B cell (primary cell): ENCODE measurements at regions not wholly inside any gene's neighbourhood (a gene's known extent, or its start where the extent isn't known, plus 50 kb on each side); places are given as distances from the start of the nearest gene placed in this dataset.

Experiments
- ATAC-seq: fragments of 200-7000 bp; cut with Tn5 transposase; one replicate; pipeline ENCODE4 v1.10.0; 2021; ENCODE audit warnings: low read depth, mild to moderate bottlenecking, moderate number of reproducible peaks, moderate library complexity
- CTCF ChIA-PET: fragments of 350-600 bp; sonication (Branson Sonifier 250); formaldehyde crosslinking; loops from one replicate; lab custom pipeline; 2021; ENCODE audit warnings: antibody characterized with exemption, inconsistent platforms; lab: Charles Lee
- POLR2A ChIA-PET: fragments of 350-600 bp; sonication (Branson Sonifier 250); formaldehyde crosslinking; loops from one replicate; lab custom pipeline; 2021; ENCODE audit warnings: antibody characterized with exemption; lab: Charles Lee
- DNase-seq: peaks from one replicate; pipeline ENCODE4 v3.0.0; 2013
- H2AFZ ChIP-seq: 2 replicates; pipeline ENCODE4 v1.6.1; 2012; ENCODE audit warnings: mild to moderate bottlenecking, low read depth, low read length; ENCODE audit not compliant: insufficient read depth, poor library complexity, severe bottlenecking
- H3K27ac ChIP-seq, 2 donors: 1 replicate in 1 of 2; 2 replicates in 1 of 2; pipeline ENCODE4 v1.5.1; 2012 to 2013; ENCODE audit warnings: low read length in 2 of 2, mild to moderate bottlenecking in 2 of 2, moderate library complexity in 1 of 2
- H3K27me3 ChIP-seq, 4 experiments: fragments of 200-600 bp in 1 of 4; sonication (generic) in 1 of 4; replicated peaks in 1 of 4; 1 replicate in 2 of 4; 2 replicates in 2 of 4; pipeline versions ENCODE4 v1.6.1 to v1.7.0; 2013 to 2016; ENCODE audit warnings: low read length in 3 of 4, mild to moderate bottlenecking in 2 of 4, mixed read lengths in 1 of 4, moderate library complexity in 1 of 4; ENCODE audit not compliant: insufficient read depth in 4 of 4, control insufficient read depth in 3 of 4; ENCODE audit errors: control extremely low read depth in 1 of 4
- H3K36me3 ChIP-seq, 2 experiments: replicated peaks in 1 of 2; 1 replicate in 1 of 2; 2 replicates in 1 of 2; pipeline versions ENCODE4 v1.6.1 to v1.7.1; 2013; ENCODE audit warnings: low read length in 1 of 2; ENCODE audit not compliant: insufficient read depth in 2 of 2, control insufficient read depth in 1 of 2; ENCODE audit errors: control extremely low read depth in 1 of 2, extremely low read depth in 1 of 2
- H3K4me1 ChIP-seq, 2 donors: fragments of 200-600 bp in 1 of 2; sonication (generic) in 1 of 2; 1 replicate in 1 of 2; 2 replicates in 1 of 2; pipeline versions ENCODE4 v1.5.1 to v1.6.1; 2013 to 2017; ENCODE audit warnings: low read length in 2 of 2; ENCODE audit not compliant: control insufficient read depth in 2 of 2, insufficient read depth in 2 of 2
- H3K4me2 ChIP-seq: replicated peaks from 2 replicates; pipeline ENCODE3; 2012; ENCODE audit warnings: mild to moderate bottlenecking, low read depth, low read length; ENCODE audit not compliant: poor library complexity, severe bottlenecking
- H3K4me3 ChIP-seq, 5 experiments: fragments of 200-600 bp in 1 of 5; sonication (generic) in 1 of 5; 1 replicate in 3 of 5; 2 replicates in 2 of 5; pipeline versions ENCODE4 v1.5.1 to v1.7.0; 2011 to 2016; ENCODE audit warnings: low read length in 4 of 5, mild to moderate bottlenecking in 4 of 5, low read depth in 2 of 5, control low read depth in 1 of 5, moderate library complexity in 1 of 5; ENCODE audit not compliant: insufficient read depth in 1 of 5; ENCODE audit errors: control extremely low read depth in 1 of 5, extremely low read depth in 1 of 5
- H3K79me2 ChIP-seq: fragments of 200-600 bp; sonication (generic); one replicate; pipeline ENCODE4 v1.6.0; 2016; ENCODE audit warnings: low read length; ENCODE audit not compliant: control insufficient read depth, insufficient read depth
- H3K9ac ChIP-seq: fragments of 200-600 bp; sonication (generic); 2 replicates; pipeline ENCODE4 v1.6.1; 2017; ENCODE audit warnings: mild to moderate bottlenecking, low read length, moderate library complexity
- H3K9me3 ChIP-seq, 3 donors: one replicate each; pipeline versions ENCODE4 v1.6.1 to v1.7.1; 2013; ENCODE audit warnings: low read length in 2 of 3; ENCODE audit not compliant: control insufficient read depth in 2 of 3, insufficient read depth in 1 of 3; ENCODE audit errors: control extremely low read depth in 1 of 3
- H4K20me1 ChIP-seq: 2 replicates; pipeline ENCODE4 v1.6.0; 2012; ENCODE audit warnings: mild to moderate bottlenecking, low read length; ENCODE audit not compliant: insufficient read depth, control insufficient read depth, poor library complexity, severe bottlenecking
- H3K27ac Mint-ChIP-seq: one replicate; pipeline ENCODE4 v1.8.0; 2021; ENCODE audit warnings: mixed read lengths
- H3K27me3 Mint-ChIP-seq: one replicate; pipeline ENCODE4 v1.8.0; 2021; ENCODE audit warnings: mixed read lengths
- H3K4me1 Mint-ChIP-seq: one replicate; pipeline ENCODE4 v1.8.0; 2021; ENCODE audit warnings: mixed read lengths
- H3K4me3 Mint-ChIP-seq: one replicate; pipeline ENCODE4 v1.8.0; 2021; ENCODE audit warnings: mixed read lengths
- H3K9me3 Mint-ChIP-seq: one replicate; pipeline ENCODE4 v1.8.0; 2022; ENCODE audit warnings: mixed read lengths; ENCODE audit not compliant: insufficient read depth
- CTCF ChIP-seq: fragments of 200-600 bp; IDR thresholded peaks from one replicate; pipeline ENCODE4 v1.8.0; 2022; ENCODE audit warnings: antibody characterized with exemption, mild to moderate bottlenecking
- EZH2 ChIP-seq: IDR thresholded peaks from 2 replicates; pipeline ENCODE4 v1.6.1; 2012; ENCODE audit warnings: borderline replicate concordance, low read depth, mild to moderate bottlenecking, moderate library complexity, low read length; ENCODE audit not compliant: insufficient read depth, poor library complexity, severe bottlenecking
- WGBS: methylation state at CpG from one replicate; pipeline ENCODE4 v1.1.5; 2013; ENCODE audit warnings: missing lambda C conversion rate; ENCODE audit not compliant: insufficient coverage; 5-methylcytosine and 5-hydroxymethylcytosine counted together
- intact Hi-C: fragments of 100-400 bp; cut with micrococcal nuclease; formaldehyde crosslinking; loops from one replicate; pipeline ENCODE4 v1.10.0; 2022

- DNase-seq: no peak
- Histone ChIP-seq H3K27me3 (no peaks in the 10 kb centered on the region), H3K9me3 (no peaks in the 10 kb centered on the region), H3K9ac (no peak overlapping the region), H3K36me3 (no peaks in the 10 kb centered on the region), H4K20me1 (no peaks in the 10 kb centered on the region), H2AFZ (no peak overlapping the region), H3K27ac (no peak overlapping the region), H3K79me2 (no peaks in the 10 kb centered on the region), H3K4me3 (no peak overlapping the region), H3K4me2 (no peak overlapping the region), H3K4me1 (peaks cover 0 to 6% of the 10 kb centered on the region in 2 donors)
- Mint-ChIP-seq H3K9me3 (no peaks in the 10 kb centered on the region), H3K27ac (no peak overlapping the region), H3K4me3 (no peak overlapping the region), H3K27me3 (peaks cover 9% of the 10 kb centered on the region), H3K4me1 (peaks cover 7% of the 10 kb centered on the region)
- ATAC-seq: no peak
- CTCF ChIA-PET: no interaction called here
- 72% methylated on average over 6 of the region's 8 CpGs for WGBS
- intact Hi-C loops: no loop called here
- POLR2A ChIA-PET: no interaction called here
- TF ChIP-seq EZH2: no peak
Observed at GRCh38 chr22:23415490-23415851, 164.6 kb downstream of the IGLL1 start.

GRCh38 chr22:23414727-23415489, 165.2 kb downstream of the IGLL1 start:
- no peaks in the 10 kb centered on the region for H3K36me3 ChIP-seq
- H3K4me3 ChIP-seq: no peak overlapping the region
- H3K27ac ChIP-seq: no peak overlapping the region
- no peak overlapping the region for H3K27ac Mint-ChIP-seq
- no peak for DNase-seq
- TF ChIP-seq EZH2 (no peak), CTCF (no peak)
- peaks cover 9% of the 10 kb centered on the region for H3K27me3 Mint-ChIP-seq
- no peak for ATAC-seq
- CTCF ChIA-PET: no interaction called here
- H3K9me3 ChIP-seq: no peaks in the 10 kb centered on the region
- H2AFZ ChIP-seq: no peak overlapping the region
- no peak overlapping the region for H3K4me2 ChIP-seq
- H4K20me1 ChIP-seq: no peaks in the 10 kb centered on the region
- no peaks in the 10 kb centered on the region for H3K79me2 ChIP-seq
- H3K27me3 ChIP-seq: no peaks in the 10 kb centered on the region
- POLR2A ChIA-PET: no interaction called here
- no peak overlapping the region for H3K9ac ChIP-seq
- H3K4me1 Mint-ChIP-seq: peaks cover 7% of the 10 kb centered on the region
- H3K4me3 Mint-ChIP-seq: no peak overlapping the region
- peaks cover 0 to 6% of the 10 kb centered on the region in 2 donors for H3K4me1 ChIP-seq
- WGBS: 89% methylated on average over 38 of the region's 38 CpGs
- no peaks in the 10 kb centered on the region for H3K9me3 Mint-ChIP-seq
- intact Hi-C loops: no loop called here
